Parathyroid adenoma (tissue), 2 donors: ENCODE measurements at regions not wholly inside any gene's neighbourhood (a gene's known extent, or its start where the extent isn't known, plus 50 kb on each side); places are given as distances from the start of the nearest gene placed in this dataset.
"Not testable (repeated sequence)": the region's sequence is repeated elsewhere in the genome, so short reads cannot be mapped to it uniquely, and the experiment has no call there.

Source experiments
- H2AFZ ChIP-seq: fragments of 300-600 bp; sonication (generic); one replicate; pipeline ENCODE4 v1.7.0; 2017; ENCODE audit warnings: antibody characterized with exemption, mild to moderate bottlenecking
- H3K27ac ChIP-seq: fragments of 300-600 bp; sonication (generic); one replicate; pipeline ENCODE4 v1.7.0; 2017
- H3K27me3 ChIP-seq: fragments of 300-600 bp; sonication (generic); one replicate; pipeline ENCODE4 v1.7.0; 2017; ENCODE audit warnings: low read length; ENCODE audit not compliant: control insufficient read depth, insufficient read depth
- H3K36me3 ChIP-seq: fragments of 300-600 bp; sonication (generic); one replicate; pipeline ENCODE4 v1.7.0; 2017; ENCODE audit warnings: low read length; ENCODE audit not compliant: control insufficient read depth, insufficient read depth
- H3K4me1 ChIP-seq: fragments of 300-600 bp; sonication (generic); one replicate; pipeline ENCODE4 v1.7.0; 2017; ENCODE audit warnings: control low read depth
- H3K4me2 ChIP-seq: fragments of 300-600 bp; sonication (generic); one replicate; pipeline ENCODE4 v1.7.0; 2017; ENCODE audit warnings: low read length
- H3K4me3 ChIP-seq: fragments of 300-600 bp; sonication (generic); one replicate; pipeline ENCODE4 v1.7.0; 2017; ENCODE audit warnings: low read depth, low read length
- H3K79me2 ChIP-seq: fragments of 300-600 bp; sonication (generic); one replicate; pipeline ENCODE4 v1.7.0; 2017; ENCODE audit warnings: control low read depth
- H3K9ac ChIP-seq: fragments of 300-600 bp; sonication (generic); one replicate; pipeline ENCODE4 v1.7.0; 2017; ENCODE audit warnings: mild to moderate bottlenecking
- H3K9me3 ChIP-seq: fragments of 300-600 bp; sonication (generic); one replicate; pipeline ENCODE4 v1.7.0; 2017; ENCODE audit warnings: low read length; ENCODE audit not compliant: control insufficient read depth
- CTCF ChIP-seq: fragments of 300-600 bp; sonication (generic); IDR thresholded peaks from one replicate; pipeline ENCODE4 v1.7.0; 2017; ENCODE audit warnings: antibody characterized with exemption, mild to moderate bottlenecking
- donor health status: primary hyperparathyroidism.

GRCh38 chr13:108086678-108087077 lies 128.7 kb downstream of the LIG4 start:
- TF ChIP-seq CTCF: no peak
- H3K79me2 ChIP-seq: no peaks in the 10 kb centered on the region

GRCh38 chr13:108084840-108085239 lies 130.5 kb downstream of the LIG4 start:
- Histone ChIP-seq H3K36me3 (no peaks in the 10 kb centered on the region), H3K9me3 (no peaks in the 10 kb centered on the region), H3K27ac (no peak overlapping the region), H3K27me3 (no peaks in the 10 kb centered on the region), H3K9ac (no peak overlapping the region), H3K4me1 (no peaks in the 10 kb centered on the region), H3K4me3 (no peak overlapping the region), H3K79me2 (no peaks in the 10 kb centered on the region), H3K4me2 (no peak overlapping the region), H2AFZ (no peak overlapping the region)
- no peak for TF ChIP-seq CTCF

More at GRCh38 chr13:108086678-108087077, 128.7 kb downstream of the LIG4 start:
- Histone ChIP-seq H3K4me3 (no peak overlapping the region), H3K4me2 (no peak overlapping the region), H3K9me3 (no peaks in the 10 kb centered on the region), H3K9ac (no peak overlapping the region), H3K27ac (no peak overlapping the region), H3K36me3 (no peaks in the 10 kb centered on the region), H3K27me3 (no peaks in the 10 kb centered on the region), H3K4me1 (no peaks in the 10 kb centered on the region), H2AFZ (no peak overlapping the region)

GRCh38 chr13:108083056-108083455 lies 132.3 kb downstream of the LIG4 start:
- no peaks in the 10 kb centered on the region for H3K4me1 ChIP-seq
- H2AFZ ChIP-seq: no peak overlapping the region
- no peak overlapping the region for H3K9ac ChIP-seq
- H3K27me3 ChIP-seq: no peaks in the 10 kb centered on the region
- H3K4me3 ChIP-seq: no peak overlapping the region
- TF ChIP-seq CTCF: no peak
- no peaks in the 10 kb centered on the region for H3K79me2 ChIP-seq
- no peak overlapping the region for H3K4me2 ChIP-seq
- H3K36me3 ChIP-seq: no peaks in the 10 kb centered on the region
- no peaks in the 10 kb centered on the region for H3K9me3 ChIP-seq
- H3K27ac ChIP-seq: no peak overlapping the region

- Histone ChIP-seq H3K27me3 (no peaks in the 10 kb centered on the region), H2AFZ (no peak overlapping the region), H3K4me1 (no peaks in the 10 kb centered on the region), H3K9ac (no peak overlapping the region), H3K27ac (no peak overlapping the region), H3K4me2 (no peak overlapping the region), H3K79me2 (no peaks in the 10 kb centered on the region), H3K36me3 (no peaks in the 10 kb centered on the region), H3K9me3 (no peaks in the 10 kb centered on the region), H3K4me3 (no peak overlapping the region)
- no peak for TF ChIP-seq CTCF
These were observed 132.9 kb downstream of the LIG4 start for GRCh38 chr13:108082481-108082880.

GRCh38 chr13:108077284-108077683 lies 138.1 kb downstream of the LIG4 start:
- H3K4me3 ChIP-seq: no peak overlapping the region
- H3K36me3 ChIP-seq: no peaks in the 10 kb centered on the region
- no peak overlapping the region for H3K4me2 ChIP-seq
- H3K27me3 ChIP-seq: no peaks in the 10 kb centered on the region
- no peaks in the 10 kb centered on the region for H3K79me2 ChIP-seq
- no peak for TF ChIP-seq CTCF
- no peak overlapping the region for H2AFZ ChIP-seq
- H3K4me1 ChIP-seq: no peaks in the 10 kb centered on the region
- H3K9ac ChIP-seq: no peak overlapping the region
- no peak overlapping the region for H3K27ac ChIP-seq
- H3K9me3 ChIP-seq: no peaks in the 10 kb centered on the region

GRCh38 chr13:108074429-108074828 lies 140.9 kb downstream of the LIG4 start:
- H3K27ac ChIP-seq, H3K4me3 ChIP-seq, H3K27me3 ChIP-seq, H2AFZ ChIP-seq, H3K4me2 ChIP-seq, H3K36me3 ChIP-seq, H3K4me1 ChIP-seq, H3K9me3 ChIP-seq, H3K9ac ChIP-seq, H3K79me2 ChIP-seq: not testable (repeated sequence)
